LNCaP clone FGC (cell line): ENCODE measurements at regions not wholly inside any gene's neighbourhood (a gene's known extent, or its start where the extent isn't known, plus 50 kb on each side); places are given as distances from the start of the nearest gene placed in this dataset.

Experiments used
- DNase-seq: peaks from one replicate; pipeline ENCODE4 v3.0.0-alpha.2; 2011; ENCODE audit warnings: low read depth
- H3K4me3 ChIP-seq: 2 replicates; pipeline ENCODE4 v1.5.1; 2011; ENCODE audit warnings: mild to moderate bottlenecking, low read depth, low read length, control low read depth
- TF ChIP-seq, protein P1 (sequence below): IDR thresholded peaks from 2 replicates; pipeline ENCODE4 v1.5.1; 2012; ENCODE audit warnings: mild to moderate bottlenecking; ENCODE audit not compliant: control insufficient read depth, insufficient read depth; ENCODE audit errors: extremely low read depth

DNA sequence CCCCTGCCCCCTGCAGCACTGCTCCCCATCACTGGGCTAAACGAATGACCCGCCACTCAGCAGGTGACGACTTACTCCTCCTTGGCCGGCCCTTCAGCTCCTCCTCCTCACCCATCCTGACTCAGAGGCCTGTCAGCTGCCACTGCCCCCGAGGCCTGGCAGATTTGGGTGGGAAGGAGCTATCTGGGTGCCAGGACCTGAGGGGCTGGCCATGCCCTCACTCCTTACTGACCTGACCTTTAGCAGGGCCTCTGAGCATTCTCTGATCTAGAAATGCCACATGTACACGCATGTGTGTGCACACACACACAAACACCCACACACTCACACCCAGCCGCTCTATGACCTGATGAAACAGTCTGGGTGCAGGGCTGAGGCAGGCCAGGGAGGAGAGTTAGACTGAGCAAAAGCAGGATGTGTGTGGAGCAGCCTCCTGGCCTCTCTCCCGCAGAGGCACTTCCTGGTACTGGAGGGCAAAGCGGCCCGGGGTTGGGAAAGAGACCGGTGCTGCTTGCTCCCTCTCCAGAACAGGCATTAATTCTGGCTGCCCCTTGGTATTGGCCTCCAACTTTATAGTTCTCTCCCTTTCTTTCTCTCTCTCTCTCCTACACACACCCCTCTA lies 68.0 kb downstream of the ZFP36L2 start:
- H3K4me3 ChIP-seq, result no peak overlapping the region
- no peak for DNase-seq
- TF ChIP-seq, protein P1, sequence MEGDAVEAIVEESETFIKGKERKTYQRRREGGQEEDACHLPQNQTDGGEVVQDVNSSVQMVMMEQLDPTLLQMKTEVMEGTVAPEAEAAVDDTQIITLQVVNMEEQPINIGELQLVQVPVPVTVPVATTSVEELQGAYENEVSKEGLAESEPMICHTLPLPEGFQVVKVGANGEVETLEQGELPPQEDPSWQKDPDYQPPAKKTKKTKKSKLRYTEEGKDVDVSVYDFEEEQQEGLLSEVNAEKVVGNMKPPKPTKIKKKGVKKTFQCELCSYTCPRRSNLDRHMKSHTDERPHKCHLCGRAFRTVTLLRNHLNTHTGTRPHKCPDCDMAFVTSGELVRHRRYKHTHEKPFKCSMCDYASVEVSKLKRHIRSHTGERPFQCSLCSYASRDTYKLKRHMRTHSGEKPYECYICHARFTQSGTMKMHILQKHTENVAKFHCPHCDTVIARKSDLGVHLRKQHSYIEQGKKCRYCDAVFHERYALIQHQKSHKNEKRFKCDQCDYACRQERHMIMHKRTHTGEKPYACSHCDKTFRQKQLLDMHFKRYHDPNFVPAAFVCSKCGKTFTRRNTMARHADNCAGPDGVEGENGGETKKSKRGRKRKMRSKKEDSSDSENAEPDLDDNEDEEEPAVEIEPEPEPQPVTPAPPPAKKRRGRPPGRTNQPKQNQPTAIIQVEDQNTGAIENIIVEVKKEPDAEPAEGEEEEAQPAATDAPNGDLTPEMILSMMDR, result no peak

DNA sequence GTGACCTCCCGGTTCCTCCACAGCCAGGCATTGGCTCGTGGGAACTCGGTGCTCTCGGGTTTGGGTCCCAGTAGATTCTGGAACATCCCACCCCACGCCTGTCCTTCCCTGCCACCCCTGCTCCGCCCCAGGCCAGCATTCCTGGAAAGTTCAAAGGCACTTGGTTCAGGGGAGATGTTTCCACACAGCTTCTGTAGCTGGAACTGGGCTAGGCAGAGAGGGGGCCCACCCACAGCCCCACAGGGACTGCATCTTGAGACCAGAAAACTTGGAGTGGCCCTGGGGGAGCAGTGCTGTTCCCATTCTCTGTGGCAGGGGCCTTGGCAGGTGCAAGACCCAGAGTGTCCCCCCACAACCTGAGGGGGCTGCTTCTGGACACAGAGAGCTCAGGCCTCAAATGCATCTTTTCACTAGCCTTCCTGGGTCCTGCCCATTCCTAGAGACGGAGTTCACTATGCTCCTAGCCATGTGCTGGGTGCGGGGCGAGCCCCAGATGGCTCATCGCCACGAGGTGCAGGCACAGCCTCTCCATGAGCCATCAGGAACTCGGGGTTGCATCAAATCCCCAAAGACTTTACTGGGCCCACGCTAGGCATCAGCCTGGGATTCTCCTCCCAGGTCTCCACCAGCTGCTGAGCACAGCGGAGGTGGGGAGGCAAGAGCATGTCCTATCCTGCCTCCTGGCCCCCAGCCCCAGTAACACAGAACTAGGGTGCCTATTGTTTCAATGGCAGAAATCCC lies 68.7 kb downstream of the ZFP36L2 start:
- no peak for DNase-seq
- TF ChIP-seq, protein P1, result no peak
- no peak overlapping the region for H3K4me3 ChIP-seq

DNA sequence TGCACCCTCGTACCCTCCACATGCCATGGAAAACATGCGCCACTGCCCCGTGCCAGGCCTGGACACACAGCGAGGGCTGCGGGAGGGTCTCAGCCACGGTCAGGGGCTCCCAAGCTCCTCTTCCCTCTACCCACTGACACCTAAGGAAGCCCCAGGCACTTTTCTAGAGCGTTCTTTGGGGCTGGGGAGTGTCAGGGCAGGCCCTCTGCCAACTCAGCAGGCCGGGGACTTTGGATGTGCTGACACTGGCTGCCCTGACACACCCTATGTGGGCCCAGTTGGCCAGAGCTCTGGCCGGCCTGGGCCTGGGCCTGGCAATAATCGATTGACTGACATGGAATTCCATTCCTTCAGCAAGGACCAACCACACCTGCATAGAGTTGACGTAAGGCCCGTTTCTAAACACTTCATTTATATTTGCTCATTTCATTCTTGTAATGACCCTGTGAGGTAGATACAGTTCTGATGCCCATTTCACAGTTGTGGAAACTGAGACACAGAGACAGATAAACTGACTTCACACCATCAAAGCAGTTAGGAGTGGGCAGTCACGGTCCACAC lies 70.5 kb downstream of the ZFP36L2 start:
- H3K4me3 ChIP-seq, result no peak overlapping the region
- DNase-seq, result no peak
- TF ChIP-seq, protein P1, result no peak

DNA sequence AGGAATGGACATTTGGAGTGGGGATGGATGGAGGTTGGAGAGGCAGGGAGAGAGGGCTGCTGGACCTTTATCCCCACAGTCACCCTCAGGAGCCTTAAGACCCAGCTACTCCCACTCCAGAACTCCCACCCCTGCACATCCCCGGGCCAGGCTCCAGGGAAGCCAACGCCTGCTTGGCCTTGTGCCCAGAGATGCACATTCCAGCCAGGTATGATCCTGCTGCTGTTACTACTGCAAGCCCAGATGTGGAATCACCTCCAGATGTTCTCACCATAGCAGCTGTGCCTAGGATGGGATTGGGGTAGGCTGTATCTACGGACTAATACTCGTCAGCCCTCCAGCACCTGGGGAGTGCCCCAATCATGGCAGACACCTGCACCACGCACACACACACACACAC lies 71.7 kb downstream of the ZFP36L2 start:
- TF ChIP-seq, protein P1, result no peak
- H3K4me3 ChIP-seq, result no peak overlapping the region
- DNase-seq, result no peak

DNA sequence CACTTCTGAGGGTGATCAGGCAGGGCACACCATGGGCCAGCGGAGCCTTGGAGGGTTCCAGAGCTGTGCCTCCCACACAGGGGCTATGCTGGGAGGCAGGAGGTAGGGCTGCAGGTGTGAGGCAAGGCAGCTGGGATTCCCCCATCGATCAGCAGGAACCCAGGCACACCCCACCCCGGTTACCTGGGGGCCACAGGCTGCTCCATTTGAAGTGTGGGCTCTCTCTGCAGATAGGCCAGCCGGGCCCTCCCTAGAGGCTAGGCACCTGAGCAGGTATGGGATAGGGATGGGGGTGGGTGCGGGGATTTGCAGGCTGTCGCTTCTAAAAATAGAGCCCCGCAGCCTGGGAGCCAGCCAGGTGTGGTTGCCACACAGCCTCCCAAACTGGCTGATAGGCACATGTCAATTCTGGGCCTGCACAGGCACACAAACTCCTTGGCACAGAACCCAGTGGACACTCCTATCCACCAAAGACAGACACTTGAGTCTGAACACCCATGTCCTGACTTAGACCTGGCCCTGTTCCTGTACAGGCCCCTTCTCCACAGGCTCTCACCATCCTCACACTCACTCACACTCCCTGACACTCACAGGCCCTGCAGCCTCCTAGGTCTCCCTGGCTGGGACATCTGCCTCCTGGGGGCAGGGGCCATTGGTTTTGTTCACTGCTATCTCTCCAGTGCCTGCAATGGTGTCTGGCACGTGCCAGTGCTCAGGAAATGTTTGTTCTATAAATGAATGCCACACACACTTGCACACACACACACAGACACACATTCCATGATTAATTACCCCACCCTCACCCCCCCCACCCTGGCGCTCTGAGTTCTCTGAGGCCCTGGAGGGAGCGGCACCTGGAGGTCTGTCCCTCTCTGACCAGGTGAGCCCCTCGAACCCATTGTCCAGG lies 73.4 kb downstream of the ZFP36L2 start:
- H3K4me3 ChIP-seq, result no peak overlapping the region
- TF ChIP-seq, protein P1, result no peak
- no peak for DNase-seq

DNA sequence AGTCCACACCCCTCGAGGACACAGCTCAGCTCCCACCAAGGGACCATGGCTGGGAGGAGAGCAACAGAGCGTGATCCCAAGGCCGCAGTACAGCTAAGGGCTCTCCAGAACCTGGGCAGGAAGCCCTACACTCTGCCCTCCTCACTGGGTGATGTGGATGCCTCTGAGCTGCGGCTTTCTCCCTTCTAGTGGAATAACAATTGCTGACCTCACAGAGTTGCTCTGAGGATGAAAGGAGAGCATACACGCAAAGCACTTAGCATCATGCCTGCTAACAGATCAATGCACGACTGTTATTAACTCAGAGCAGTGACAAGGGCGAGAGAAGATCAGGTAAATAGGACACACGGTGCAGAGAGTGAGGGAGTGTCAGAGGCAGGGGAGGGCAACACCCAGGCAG lies 74.2 kb downstream of the ZFP36L2 start:
- no peak overlapping the region for H3K4me3 ChIP-seq
- TF ChIP-seq, protein P1, result no peak
- DNase-seq, result no peak
